CD14-positive monocyte (primary cell): ENCODE measurements at regions not wholly inside any gene's neighbourhood (a gene's known extent, or its start where the extent isn't known, plus 50 kb on each side); places are given as distances from the start of the nearest gene placed in this dataset.

ENCODE experiments used
- DNase-seq, 3 donors: peaks; one replicate each; pipeline ENCODE4 v3.0.0-alpha.2; 2011 to 2022
- H2AFZ ChIP-seq: 2 replicates; pipeline ENCODE4 v1.6.0; 2012; ENCODE audit warnings: mild to moderate bottlenecking, low read depth, low read length, inconsistent platforms; ENCODE audit not compliant: insufficient read depth, poor library complexity, severe bottlenecking
- H3K27ac ChIP-seq, 2 donors: 1 replicate in 1 of 2; 2 replicates in 1 of 2; pipeline ENCODE4 v1.5.1; 2012 to 2013; ENCODE audit warnings: low read length in 2 of 2, control low read depth in 1 of 2, inconsistent platforms in 1 of 2, low read depth in 1 of 2, mild to moderate bottlenecking in 1 of 2
- H3K27me3 ChIP-seq, 2 donors: one replicate each; pipeline versions ENCODE4 v1.6.0 to v1.6.1; 2011 to 2013; ENCODE audit warnings: low read length in 2 of 2; ENCODE audit not compliant: control insufficient read depth in 2 of 2, insufficient read depth in 2 of 2
- H3K36me3 ChIP-seq, 2 donors: replicated peaks in 1 of 2; 1 replicate in 1 of 2; 2 replicates in 1 of 2; pipeline versions ENCODE4 v1.5.1 to v1.6.1; 2012 to 2013; ENCODE audit warnings: low read length in 2 of 2, control low read depth in 1 of 2, inconsistent platforms in 1 of 2, mild to moderate bottlenecking in 1 of 2; ENCODE audit not compliant: insufficient read depth in 2 of 2, control insufficient read depth in 1 of 2
- H3K4me1 ChIP-seq, 2 donors: 1 replicate in 1 of 2; 2 replicates in 1 of 2; pipeline versions ENCODE4 v1.5.1 to v1.6.1; 2012 to 2013; ENCODE audit warnings: low read length in 2 of 2, control low read depth in 1 of 2, inconsistent platforms in 1 of 2, mild to moderate bottlenecking in 1 of 2, moderate library complexity in 1 of 2; ENCODE audit not compliant: insufficient read depth in 2 of 2, control insufficient read depth in 1 of 2
- H3K4me2 ChIP-seq: replicated peaks from 2 replicates; pipeline ENCODE3; 2012; ENCODE audit warnings: low read length, moderate library complexity, mild to moderate bottlenecking; ENCODE audit not compliant: poor library complexity, severe bottlenecking; ENCODE audit errors: extremely low read depth
- H3K4me3 ChIP-seq, 3 experiments: fragments of 200-600 bp in 1 of 3; sonication (generic) in 1 of 3; replicated peaks in 1 of 3; 1 replicate in 2 of 3; 2 replicates in 1 of 3; pipeline ENCODE4 v1.5.1; 2011 to 2013; ENCODE audit warnings: low read length in 3 of 3, mild to moderate bottlenecking in 3 of 3, control low read depth in 2 of 3, low read depth in 2 of 3, inconsistent platforms in 1 of 3, moderate library complexity in 1 of 3
- H3K79me2 ChIP-seq: 2 replicates; pipeline ENCODE4 v1.6.0; 2012; ENCODE audit warnings: mild to moderate bottlenecking, control low read depth, inconsistent platforms, low read length, moderate library complexity; ENCODE audit not compliant: insufficient read depth
- H3K9ac ChIP-seq: 2 replicates; pipeline ENCODE4 v1.6.0; 2017; ENCODE audit warnings: low read length, mild to moderate bottlenecking; ENCODE audit not compliant: insufficient read depth, poor library complexity, severe bottlenecking
- H3K9me3 ChIP-seq, 2 donors: replicated peaks in 1 of 2; 1 replicate in 1 of 2; 2 replicates in 1 of 2; pipeline versions ENCODE4 v1.5.1 to v1.6.1; 2012 to 2013; ENCODE audit warnings: low read length in 2 of 2, control low read depth in 1 of 2; ENCODE audit not compliant: control insufficient read depth in 1 of 2, insufficient read depth in 1 of 2
- H4K20me1 ChIP-seq: 2 replicates; pipeline ENCODE4 v1.6.0; 2012; ENCODE audit warnings: mild to moderate bottlenecking, low read length, control low read depth, moderate library complexity; ENCODE audit not compliant: insufficient read depth
- H3K27ac Mint-ChIP-seq, 7 donors: one replicate each; pipeline ENCODE4 v1.8.0; 2020; ENCODE audit warnings: mild to moderate bottlenecking in 7 of 7, mixed read lengths in 7 of 7, moderate library complexity in 6 of 7, inconsistent platforms in 2 of 7
- H3K27me3 Mint-ChIP-seq, 3 donors: one replicate each; pipeline ENCODE4 v1.8.0; 2021 to 2022; ENCODE audit warnings: low read depth in 3 of 3, mild to moderate bottlenecking in 3 of 3, mixed read lengths in 3 of 3, moderate library complexity in 3 of 3, inconsistent platforms in 1 of 3
- H3K36me3 Mint-ChIP-seq, 2 donors: one replicate each; pipeline ENCODE4 v1.8.0; 2020; ENCODE audit warnings: mixed read lengths in 2 of 2, inconsistent platforms in 1 of 2, mild to moderate bottlenecking in 1 of 2
- H3K4me1 Mint-ChIP-seq: one replicate; pipeline ENCODE4 v1.8.0; 2020; ENCODE audit warnings: mild to moderate bottlenecking, mixed read lengths
- H3K4me3 Mint-ChIP-seq, 2 donors: one replicate each; pipeline ENCODE4 v1.8.0; 2020; ENCODE audit warnings: mild to moderate bottlenecking in 2 of 2, mixed read lengths in 2 of 2, moderate library complexity in 1 of 2
- H3K9me3 Mint-ChIP-seq, 7 donors: one replicate each; pipeline ENCODE4 v1.8.0; 2020 to 2022; ENCODE audit warnings: mixed read lengths in 7 of 7, mild to moderate bottlenecking in 6 of 7, moderate library complexity in 6 of 7, inconsistent platforms in 2 of 7
- CTCF ChIP-seq: fragments of 200-600 bp; IDR thresholded peaks from one replicate; pipeline ENCODE4 v1.8.0; 2022; ENCODE audit warnings: antibody characterized with exemption, mild to moderate bottlenecking
- WGBS: methylation state at CpG from one replicate; pipeline ENCODE4 v1.1.5; 2013; ENCODE audit warnings: missing lambda C conversion rate; ENCODE audit not compliant: insufficient coverage; 5-methylcytosine and 5-hydroxymethylcytosine counted together
- intact Hi-C, 2 donors: fragments of 100-400 bp; cut with micrococcal nuclease; formaldehyde crosslinking; loops; one replicate each; pipeline versions ENCODE4 v1.15.0 to v1.15.1; 2023

DNA sequence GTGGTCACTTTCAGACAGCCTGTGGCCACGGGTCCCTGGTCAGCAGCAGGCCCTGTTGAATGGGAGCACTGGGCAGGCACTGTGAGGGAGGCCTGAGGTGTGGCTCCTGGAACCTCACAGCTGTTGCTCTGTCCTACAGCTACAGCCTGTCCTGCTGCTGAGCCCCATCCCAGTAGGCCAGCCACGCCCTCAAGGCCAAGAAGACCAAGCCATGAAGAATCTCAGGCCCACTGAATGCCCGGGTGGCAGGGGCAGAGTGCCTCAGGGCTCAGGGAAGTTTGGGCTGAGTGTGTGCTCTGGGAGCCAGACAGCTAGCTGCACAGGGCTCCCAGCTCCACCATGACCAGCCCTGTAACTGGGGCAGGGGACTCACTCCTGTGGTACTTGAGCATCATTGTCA is 363.5 kb upstream of the NUPR2 start:
- intact Hi-C loops = no loop called here

GRCh38 chr7:56479136-56479535 is 362.9 kb upstream of the NUPR2 start:
- H3K9me3 Mint-ChIP-seq = peaks cover 49 to 88% (median 84%) of the 10 kb centered on the region in 7 donors
- Histone ChIP-seq H3K36me3 (no peaks in the 10 kb centered on the region), H3K27ac (no peak overlapping the region), H3K4me2 (no peak overlapping the region), H3K4me3 (no peak overlapping the region), H3K27me3 (no peaks in the 10 kb centered on the region), H3K79me2 (no peaks in the 10 kb centered on the region), H3K9ac (no peak overlapping the region), H3K9me3 (peaks cover 86 to 94% of the 10 kb centered on the region in 2 donors), H3K4me1 (no peaks in the 10 kb centered on the region), H4K20me1 (no peaks in the 10 kb centered on the region), H2AFZ (no peak overlapping the region)
- intact Hi-C loops = no loop called here
- 56% methylated on average over 1 of the region's 2 CpGs for WGBS
- no peaks in the 10 kb centered on the region for H3K4me1 Mint-ChIP-seq
- DNase-seq = no peak
- no peak for TF ChIP-seq CTCF
- H3K27me3 Mint-ChIP-seq = no peaks in the 10 kb centered on the region
- H3K36me3 Mint-ChIP-seq = no peaks in the 10 kb centered on the region
- H3K27ac Mint-ChIP-seq = no peak overlapping the region
- no peak overlapping the region for H3K4me3 Mint-ChIP-seq

More for the DNA sequence above, 363.5 kb upstream of the NUPR2 start:
- Histone ChIP-seq H3K4me1 (no peaks in the 10 kb centered on the region), H2AFZ (no peak overlapping the region), H3K4me2 (no peak overlapping the region), H4K20me1 (no peaks in the 10 kb centered on the region), H3K27ac (no peak overlapping the region), H3K79me2 (no peaks in the 10 kb centered on the region), H3K9ac (no peak overlapping the region), H3K27me3 (no peaks in the 10 kb centered on the region), H3K36me3 (no peaks in the 10 kb centered on the region), H3K9me3 (peaks cover 86 to 94% of the 10 kb centered on the region in 2 donors), H3K4me3 (no peak overlapping the region)
- Mint-ChIP-seq H3K27me3 (no peaks in the 10 kb centered on the region), H3K27ac (no peak overlapping the region), H3K9me3 (peaks cover 50 to 88% (median 82%) of the 10 kb centered on the region in 7 donors), H3K4me1 (no peaks in the 10 kb centered on the region), H3K4me3 (no peak overlapping the region), H3K36me3 (no peaks in the 10 kb centered on the region)
- no peak for TF ChIP-seq CTCF
- no peak for DNase-seq
- WGBS = 75% methylated on average over 3 of the region's 3 CpGs
